HEK293 (cell line): ENCODE measurements at regions not wholly inside any gene's neighbourhood (a gene's known extent, or its start where the extent isn't known, plus 50 kb on each side); places are given as distances from the start of the nearest gene placed in this dataset.

Experiments used
- CTCF ChIA-PET: fragments of 350-600 bp; formaldehyde crosslinking; extraction: SDS; loops from one replicate; lab custom pipeline; 2021; ENCODE audit warnings: antibody characterized with exemption; lab: Yijun Ruan, JAX
- POLR2A ChIA-PET: fragments of 300-600 bp; formaldehyde crosslinking; extraction: SDS; loops from one replicate; lab custom pipeline; 2020; ENCODE audit warnings: antibody characterized with exemption, inconsistent platforms; lab: Yijun Ruan, JAX
- H3K27ac ChIP-seq: fragments of 200-500 bp; sonication (Bioruptor generic); 2 replicates; pipeline ENCODE4 v1.5.1; 2014; ENCODE audit warnings: low read depth, low read length, control low read depth, inconsistent platforms; ENCODE audit errors: extremely low read depth
- H3K36me3 ChIP-seq, 2 experiments: fragments of 200-500 bp in 1 of 2; sonication (Bioruptor generic) in 1 of 2; 1 replicate in 1 of 2; 2 replicates in 1 of 2; pipeline ENCODE4 v1.5.1; 2014 to 2017; ENCODE audit warnings: inconsistent platforms in 2 of 2, low read length in 2 of 2; ENCODE audit not compliant: control insufficient read depth in 2 of 2, insufficient read depth in 1 of 2
- H3K4me1 ChIP-seq: fragments of 200-500 bp; sonication (Bioruptor generic); 2 replicates; pipeline ENCODE4 v1.5.1; 2014; ENCODE audit warnings: mild to moderate bottlenecking, low read length, inconsistent platforms; ENCODE audit not compliant: control insufficient read depth, insufficient read depth
- H3K4me3 ChIP-seq: 2 replicates; pipeline ENCODE4 v1.5.1; 2011; ENCODE audit warnings: low read depth, mild to moderate bottlenecking, control low read depth, low read length, moderate library complexity
- H3K9me3 ChIP-seq: fragments of 200-500 bp; sonication (Bioruptor generic); 2 replicates; pipeline ENCODE4 v1.5.1; 2014; ENCODE audit warnings: low read depth, low read length, inconsistent platforms; ENCODE audit not compliant: control insufficient read depth, insufficient read depth
- KLF10 ChIP-seq: fragments of 450-650 bp; IDR thresholded peaks from 2 replicates; pipeline ENCODE4 v1.5.1; 2018; ENCODE audit warnings: missing biosample characterization, mild to moderate bottlenecking, missing genetic modification characterization
- MEIS1 ChIP-seq: sonication (generic); formaldehyde crosslinking; IDR thresholded peaks from 2 replicates; pipeline ENCODE4 v1.8.1; 2022; ENCODE audit warnings: missing genetic modification reagents, mild to moderate bottlenecking, borderline replicate concordance
- MYNN ChIP-seq: fragments of 450-650 bp; formaldehyde crosslinking; IDR thresholded peaks from 2 replicates; pipeline ENCODE4 v1.5.1; 2016; ENCODE audit warnings: missing biosample characterization, missing genetic modification characterization, borderline replicate concordance
- SCRT2 ChIP-seq: fragments of 450-650 bp; formaldehyde crosslinking; IDR thresholded peaks from 2 replicates; pipeline ENCODE4 v1.5.1; 2016; ENCODE audit warnings: missing biosample characterization, missing genetic modification characterization
- YY2 ChIP-seq: fragments of 450-650 bp; formaldehyde crosslinking; IDR thresholded peaks from 2 replicates; pipeline ENCODE4 v1.5.1; 2016; ENCODE audit warnings: missing biosample characterization, missing genetic modification characterization
- ZBTB6 ChIP-seq: fragments of 450-650 bp; formaldehyde crosslinking; IDR thresholded peaks from 2 replicates; pipeline ENCODE4 v1.5.1; 2017; ENCODE audit warnings: missing biosample characterization, missing genetic modification characterization
- ZFP37 ChIP-seq: fragments of 450-650 bp; formaldehyde crosslinking; IDR thresholded peaks from 2 replicates; pipeline ENCODE4 v1.5.1; 2016; ENCODE audit warnings: missing biosample characterization, missing genetic modification characterization
- ZNF114 ChIP-seq: fragments of 450-650 bp; formaldehyde crosslinking; IDR thresholded peaks from 2 replicates; pipeline ENCODE4 v1.5.0; 2017; ENCODE audit warnings: missing biosample characterization, missing genetic modification characterization
- ZNF24 ChIP-seq: fragments of 450-650 bp; formaldehyde crosslinking; IDR thresholded peaks from 2 replicates; pipeline ENCODE4 v1.5.1; 2016; ENCODE audit warnings: missing biosample characterization, missing genetic modification characterization
- ZNF354C ChIP-seq: fragments of 450-650 bp; formaldehyde crosslinking; IDR thresholded peaks from 2 replicates; pipeline ENCODE4 v1.5.1; 2016; ENCODE audit warnings: missing biosample characterization, missing genetic modification characterization, low read depth, borderline replicate concordance
- ZNF416 ChIP-seq: fragments of 450-650 bp; formaldehyde crosslinking; IDR thresholded peaks from 2 replicates; pipeline ENCODE4 v1.5.1; 2016; ENCODE audit warnings: missing biosample characterization, missing genetic modification characterization
- ZNF433 ChIP-seq: fragments of 450-650 bp; formaldehyde crosslinking; IDR thresholded peaks from 2 replicates; pipeline ENCODE4 v1.5.1; 2016; ENCODE audit warnings: missing biosample characterization, missing genetic modification characterization, low read depth
- ZNF48 ChIP-seq: fragments of 450-650 bp; formaldehyde crosslinking; IDR thresholded peaks from 2 replicates; pipeline ENCODE4 v1.5.1; 2016; ENCODE audit warnings: missing biosample characterization, missing genetic modification characterization
- ZNF513 ChIP-seq: fragments of 450-650 bp; IDR thresholded peaks from 2 replicates; pipeline ENCODE4 v1.5.1; 2018; ENCODE audit warnings: missing biosample characterization, missing genetic modification characterization
- ZNF514 ChIP-seq: fragments of 450-650 bp; formaldehyde crosslinking; IDR thresholded peaks from 2 replicates; pipeline ENCODE4 v1.5.1; 2016; ENCODE audit warnings: missing biosample characterization, missing genetic modification characterization
- ZNF518A ChIP-seq: fragments of 450-650 bp; formaldehyde crosslinking; conservative IDR thresholded peaks from 2 replicates; pipeline ENCODE4 v1.5.1; 2016; ENCODE audit warnings: low read depth, missing biosample characterization, missing genetic modification characterization
- ZNF530 ChIP-seq: fragments of 450-650 bp; formaldehyde crosslinking; IDR thresholded peaks from 2 replicates; pipeline ENCODE4 v1.5.1; 2016; ENCODE audit warnings: low read depth, missing biosample characterization, missing genetic modification characterization
- ZNF544 ChIP-seq: fragments of 450-650 bp; formaldehyde crosslinking; IDR thresholded peaks from 2 replicates; pipeline ENCODE4 v1.5.0; 2017; ENCODE audit warnings: missing biosample characterization, missing genetic modification characterization
- ZNF560 ChIP-seq: fragments of 450-650 bp; formaldehyde crosslinking; IDR thresholded peaks from 2 replicates; pipeline ENCODE4 v1.5.1; 2017; ENCODE audit warnings: missing biosample characterization, missing genetic modification characterization, borderline replicate concordance
- ZNF585B ChIP-seq: fragments of 450-650 bp; formaldehyde crosslinking; IDR thresholded peaks from 2 replicates; pipeline ENCODE4 v1.5.1; 2016; ENCODE audit warnings: missing biosample characterization, missing genetic modification characterization
- ZNF610 ChIP-seq: fragments of 450-650 bp; formaldehyde crosslinking; IDR thresholded peaks from 2 replicates; pipeline ENCODE4 v1.5.1; 2016; ENCODE audit warnings: missing biosample characterization, missing genetic modification characterization, borderline replicate concordance
- ZNF626 ChIP-seq: fragments of 450-650 bp; sonication (Bioruptor Pico); formaldehyde crosslinking; IDR thresholded peaks from 2 replicates; pipeline ENCODE4 v1.5.1; 2018; ENCODE audit warnings: missing biosample characterization, missing genetic modification characterization, inconsistent platforms
- ZNF664 ChIP-seq: fragments of 450-650 bp; formaldehyde crosslinking; IDR thresholded peaks from 2 replicates; pipeline ENCODE4 v1.5.1; 2016; ENCODE audit warnings: missing biosample characterization, missing genetic modification characterization
- ZNF692 ChIP-seq: fragments of 450-650 bp; formaldehyde crosslinking; IDR thresholded peaks from 2 replicates; pipeline ENCODE4 v1.5.1; 2016; ENCODE audit warnings: missing biosample characterization, missing genetic modification characterization
- ZNF76 ChIP-seq: fragments of 450-650 bp; formaldehyde crosslinking; IDR thresholded peaks from 2 replicates; pipeline ENCODE4; 2016; ENCODE audit warnings: low read depth, missing biosample characterization, missing genetic modification characterization, borderline replicate concordance
- ZNF768 ChIP-seq: fragments of 450-650 bp; formaldehyde crosslinking; IDR thresholded peaks from 2 replicates; pipeline ENCODE4 v1.5.1; 2018; ENCODE audit warnings: missing biosample characterization, mild to moderate bottlenecking, missing genetic modification characterization
- ZXDB ChIP-seq: fragments of 450-650 bp; formaldehyde crosslinking; IDR thresholded peaks from 2 replicates; pipeline ENCODE4 v1.5.1; 2016; ENCODE audit warnings: missing biosample characterization, missing genetic modification characterization

GRCh38 chr2:59744436-59744835 is 809.0 kb downstream of the BCL11A start:
- ChIA-PET CTCF (interaction anchor here (0.7 kb wide), 1 partner anchor 11 kb away, joined by 3 read pairs; no protein-coding TSS in a partner anchor), POLR2A (no interaction called here)
- no peak overlapping the region for H3K4me3 ChIP-seq
- H3K27ac ChIP-seq, result no peak overlapping the region
- H3K36me3 ChIP-seq, result no peaks in the 10 kb centered on the region
- no peaks in the 10 kb centered on the region for H3K4me1 ChIP-seq
- H3K9me3 ChIP-seq, result no peaks in the 10 kb centered on the region
- TF ChIP-seq ZNF433 (tag by site-specific recombination) (no peak), ZNF114 (tag by site-specific recombination) (no peak), ZNF560 (tag by site-specific recombination) (no peak), ZNF513 (tag by site-specific recombination) (no peak), MEIS1 (no peak), ZNF664 (no peak), ZNF585B (no peak), ZNF48 (no peak), ZFP37 (tag by site-specific recombination) (no peak), KLF10 (tag by site-specific recombination) (no peak), YY2 (no peak), ZNF514 (tag by site-specific recombination) (no peak)

GRCh38 chr2:59741840-59742239 is 811.6 kb downstream of the BCL11A start:
- H3K36me3 ChIP-seq, result no peaks in the 10 kb centered on the region
- TF ChIP-seq ZNF768 (no peak), ZNF560 (tag by site-specific recombination) (no peak), MYNN (no peak), ZNF24 (no peak), ZNF76 (no peak), ZNF610 (tag by site-specific recombination) (no peak), ZNF530 (no peak), ZBTB6 (tag by site-specific recombination) (no peak), ZNF626 (tag by site-specific recombination) (no peak), KLF10 (tag by site-specific recombination) (no peak), ZXDB (tag by site-specific recombination) (no peak), ZNF692 (tag by site-specific recombination) (no peak), ZNF416 (tag by site-specific recombination) (no peak), ZNF518A (tag by site-specific recombination) (no peak), ZNF354C (tag by site-specific recombination) (no peak), SCRT2 (no peak), ZNF544 (tag by site-specific recombination) (no peak)
- H3K27ac ChIP-seq, result no peak overlapping the region
- CTCF ChIA-PET, result interaction anchor here (0.7 kb wide), 1 partner anchor 429 kb away, joined by 3 read pairs; no protein-coding TSS in a partner anchor
- POLR2A ChIA-PET, result no interaction called here
- no peaks in the 10 kb centered on the region for H3K4me1 ChIP-seq
- H3K9me3 ChIP-seq, result no peaks in the 10 kb centered on the region
- no peak overlapping the region for H3K4me3 ChIP-seq
